GM12878 (cell line): ENCODE measurements at regions not wholly inside any gene's neighbourhood (a gene's known extent, or its start where the extent isn't known, plus 50 kb on each side); places are given as distances from the start of the nearest gene placed in this dataset.

Source experiments
- ATAC-seq: fragments of 200-7000 bp; cut with Tn5 transposase; 3 replicates; pipeline ENCODE4 v1.9.1; 2020; ENCODE audit warnings: mild to moderate bottlenecking, moderate library complexity
- BruUV-seq: library from RNA; stranded (reverse); fragments of 400-500 nt; replicated peaks from 2 replicates; lab custom pipeline; 2021; lab: Mats Ljungman, UMichigan
- CTCF ChIA-PET: fragments of 300-600 bp; sonication (Branson Sonifier 250); formaldehyde crosslinking; extraction: SDS; loops from one replicate; lab custom pipeline; 2021; ENCODE audit warnings: inconsistent platforms; lab: Yijun Ruan, JAX
- POLR2A ChIA-PET: fragments of 350-600 bp; formaldehyde crosslinking; extraction: SDS; loops from one replicate; lab custom pipeline; 2021; ENCODE audit warnings: inconsistent platforms; lab: Charles Lee
- RAD21 ChIA-PET: fragments of 300-600 bp; sonication (Branson Sonifier 250); formaldehyde crosslinking; loops from one replicate; lab custom pipeline; 2023; ENCODE audit warnings: antibody characterized with exemption; ENCODE audit not compliant: unreplicated experiment; lab: Charles Lee
- SMC1A ChIA-PET: fragments of 300-600 bp; sonication (Branson Sonifier 250); formaldehyde crosslinking; loops from one replicate; lab custom pipeline; 2023; ENCODE audit not compliant: unreplicated experiment, uncharacterized antibody; lab: Charles Lee
- DNase-seq: peaks from one replicate; pipeline ENCODE4 v3.0.0-alpha.2; 2011; ENCODE audit warnings: low read depth, low spot score
- FAIRE-seq: peaks from 3 replicates; lab custom pipeline; 2011; peaks lifted over from hg19 to GRCh38; lab: Jason Lieb, UNC
- H2AFZ ChIP-seq: 2 replicates; pipeline ENCODE4 v1.6.0; 2011; ENCODE audit warnings: low read depth, low read length, control low read depth; ENCODE audit not compliant: control insufficient read depth
- H3K27ac ChIP-seq: 2 replicates; pipeline ENCODE4 v1.5.1; 2011; ENCODE audit warnings: control low read depth; ENCODE audit not compliant: control insufficient read depth, insufficient read depth
- H3K27me3 ChIP-seq, 2 experiments: replicated peaks in 1 of 2; 2 replicates each; pipeline versions ENCODE4 v1.6.0 to v1.6.1; 2011; ENCODE audit warnings: low read length in 1 of 2; ENCODE audit not compliant: control insufficient read depth in 2 of 2, insufficient read depth in 2 of 2
- H3K36me3 ChIP-seq, 2 experiments: 2 replicates each; pipeline ENCODE4 v1.5.1; 2011; ENCODE audit warnings: low read length in 1 of 2; ENCODE audit not compliant: control insufficient read depth in 2 of 2, insufficient read depth in 2 of 2
- H3K4me1 ChIP-seq: 2 replicates; pipeline ENCODE4 v1.6.1; 2011; ENCODE audit warnings: mild to moderate bottlenecking, low read length, moderate library complexity, mixed read lengths; ENCODE audit not compliant: control insufficient read depth, insufficient read depth
- H3K4me2 ChIP-seq: 2 replicates; pipeline ENCODE4 v1.6.0; 2011; ENCODE audit warnings: control low read depth; ENCODE audit not compliant: control insufficient read depth, insufficient read depth
- H3K4me3 ChIP-seq: fragments of 200-600 bp; sonication (generic); 2 replicates; pipeline ENCODE4 v1.5.1; 2016
- H3K79me2 ChIP-seq: 2 replicates; pipeline ENCODE4 v1.6.0; 2011; ENCODE audit warnings: low read length; ENCODE audit not compliant: control insufficient read depth, insufficient read depth
- H3K9ac ChIP-seq: 2 replicates; pipeline ENCODE4 v1.8.0; 2011; ENCODE audit warnings: low read length, control low read depth, mixed read lengths; ENCODE audit not compliant: control insufficient read depth, insufficient read depth
- H3K9me3 ChIP-seq: replicated peaks from 3 replicates; pipeline ENCODE4 v1.5.1; 2011; ENCODE audit warnings: mild to moderate bottlenecking, low read length; ENCODE audit not compliant: control insufficient read depth, insufficient read depth
- H4K20me1 ChIP-seq: 2 replicates; pipeline ENCODE4 v1.6.0; 2011; ENCODE audit not compliant: control insufficient read depth, insufficient read depth
- BACH1 ChIP-seq: fragments of 450-650 bp; IDR thresholded peaks from 2 replicates; pipeline ENCODE4 v1.6.1; 2017; ENCODE audit warnings: mild to moderate bottlenecking, borderline replicate concordance
- CBX3 ChIP-seq: fragments of 200-600 bp; sonication (generic); IDR thresholded peaks from 2 replicates; pipeline ENCODE4 v1.6.1; 2016; ENCODE audit warnings: low read depth, borderline replicate concordance
- CBX5 ChIP-seq: sonication (generic); IDR thresholded peaks from 2 replicates; pipeline ENCODE4 v1.6.1; 2016; ENCODE audit warnings: low read depth, moderate library complexity, mild to moderate bottlenecking, inconsistent platforms
- FOXM1 ChIP-seq: IDR thresholded peaks from 2 replicates; pipeline ENCODE4 v1.6.1; 2012; ENCODE audit warnings: low read depth, mild to moderate bottlenecking, inconsistent platforms, low read length, moderate library complexity
- IKZF1 ChIP-seq: fragments of 450-650 bp; conservative IDR thresholded peaks from 2 replicates; pipeline ENCODE4 v1.6.1; 2017; ENCODE audit warnings: antibody characterized with exemption, mild to moderate bottlenecking
- IRF5 ChIP-seq: fragments of 450-650 bp; IDR thresholded peaks from 2 replicates; pipeline ENCODE4 v1.6.1; 2017; ENCODE audit warnings: borderline replicate concordance
- MXI1 ChIP-seq: fragments of 150-350 bp; IDR thresholded peaks from 2 replicates; pipeline ENCODE4 v1.6.1; 2011; ENCODE audit warnings: low read depth, mild to moderate bottlenecking, inconsistent platforms, low read length, improper control_type of control experiment
- NFIC ChIP-seq: IDR thresholded peaks from 2 replicates; pipeline ENCODE4 v1.6.1; 2012; ENCODE audit warnings: low read depth, mild to moderate bottlenecking, inconsistent platforms, low read length, moderate library complexity
- RBBP5 ChIP-seq: fragments of 200-600 bp; sonication (generic); conservative IDR thresholded peaks from 2 replicates; pipeline ENCODE4 v1.6.1; 2016
- RCOR1 ChIP-seq: conservative IDR thresholded peaks from 2 replicates; pipeline ENCODE4 v1.6.1; 2012; ENCODE audit warnings: low read depth, low read length, improper control_type of control experiment
- RUNX3 ChIP-seq: IDR thresholded peaks from 2 replicates; pipeline ENCODE4 v1.6.1; 2012; ENCODE audit warnings: low read length, inconsistent platforms
- STAT1 ChIP-seq: fragments of 450-650 bp; conservative IDR thresholded peaks from 2 replicates; pipeline ENCODE4 v1.6.1; 2014; ENCODE audit warnings: antibody characterized with exemption, mild to moderate bottlenecking
- TBL1XR1 ChIP-seq: IDR thresholded peaks from 2 replicates; pipeline ENCODE4 v1.6.1; 2012; ENCODE audit warnings: low read depth, low read length, improper control_type of control experiment
- USF2 ChIP-seq: IDR thresholded peaks from 2 replicates; pipeline ENCODE4 v1.6.1; 2011; ENCODE audit warnings: low read depth, low read length, improper control_type of control experiment, borderline replicate concordance
- ZNF274 ChIP-seq: IDR thresholded peaks from one replicate; pipeline ENCODE4 v1.8.0; 2011; ENCODE audit not compliant: insufficient read length, insufficient read depth
- ZNF384 ChIP-seq: IDR thresholded peaks from 2 replicates; pipeline ENCODE4 v1.6.1; 2012; ENCODE audit warnings: low read depth, mild to moderate bottlenecking, low read length, improper control_type of control experiment, borderline replicate concordance
- WGBS: methylation state at CpG from one replicate; pipeline ENCODE4 v1.1.6; 2016; ENCODE audit warnings: low lambda C conversion rate; ENCODE audit not compliant: insufficient replicate concordance, insufficient coverage; ENCODE audit errors: missing lambda C conversion rate; 5-methylcytosine and 5-hydroxymethylcytosine counted together
- in situ Hi-C: fragments of 300-500 bp; cut with MboI; formaldehyde crosslinking; loops from 9 replicates; pipeline ENCODE4 v1.14.3; 2018; ENCODE audit warnings: mixed read lengths
- intact Hi-C: fragments of 100-400 bp; cut with micrococcal nuclease; formaldehyde crosslinking; loops from one replicate; pipeline ENCODE4 v1.14.2; 2022; ENCODE audit not compliant: unreplicated experiment
- TF ChIP-seq, protein P1 (sequence below): fragments of 450-650 bp; IDR thresholded peaks from 2 replicates; pipeline ENCODE4 v1.6.1; 2017; ENCODE audit warnings: mild to moderate bottlenecking
- TF ChIP-seq, protein P2 (sequence below): fragments of 450-650 bp; IDR thresholded peaks from 2 replicates; pipeline ENCODE4 v1.6.1; 2017; ENCODE audit warnings: low read depth, mild to moderate bottlenecking, moderate library complexity

GRCh38 chr2:65957886-65958285, 477.0 kb upstream of the MEIS1 start (continued):
- TF ChIP-seq, protein P1, sequence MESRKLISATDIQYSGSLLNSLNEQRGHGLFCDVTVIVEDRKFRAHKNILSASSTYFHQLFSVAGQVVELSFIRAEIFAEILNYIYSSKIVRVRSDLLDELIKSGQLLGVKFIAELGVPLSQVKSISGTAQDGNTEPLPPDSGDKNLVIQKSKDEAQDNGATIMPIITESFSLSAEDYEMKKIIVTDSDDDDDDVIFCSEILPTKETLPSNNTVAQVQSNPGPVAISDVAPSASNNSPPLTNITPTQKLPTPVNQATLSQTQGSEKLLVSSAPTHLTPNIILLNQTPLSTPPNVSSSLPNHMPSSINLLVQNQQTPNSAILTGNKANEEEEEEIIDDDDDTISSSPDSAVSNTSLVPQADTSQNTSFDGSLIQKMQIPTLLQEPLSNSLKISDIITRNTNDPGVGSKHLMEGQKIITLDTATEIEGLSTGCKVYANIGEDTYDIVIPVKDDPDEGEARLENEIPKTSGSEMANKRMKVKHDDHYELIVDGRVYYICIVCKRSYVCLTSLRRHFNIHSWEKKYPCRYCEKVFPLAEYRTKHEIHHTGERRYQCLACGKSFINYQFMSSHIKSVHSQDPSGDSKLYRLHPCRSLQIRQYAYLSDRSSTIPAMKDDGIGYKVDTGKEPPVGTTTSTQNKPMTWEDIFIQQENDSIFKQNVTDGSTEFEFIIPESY: no peak
- no peak for TF ChIP-seq CBX5
- no peak for TF ChIP-seq TBL1XR1

DNA sequence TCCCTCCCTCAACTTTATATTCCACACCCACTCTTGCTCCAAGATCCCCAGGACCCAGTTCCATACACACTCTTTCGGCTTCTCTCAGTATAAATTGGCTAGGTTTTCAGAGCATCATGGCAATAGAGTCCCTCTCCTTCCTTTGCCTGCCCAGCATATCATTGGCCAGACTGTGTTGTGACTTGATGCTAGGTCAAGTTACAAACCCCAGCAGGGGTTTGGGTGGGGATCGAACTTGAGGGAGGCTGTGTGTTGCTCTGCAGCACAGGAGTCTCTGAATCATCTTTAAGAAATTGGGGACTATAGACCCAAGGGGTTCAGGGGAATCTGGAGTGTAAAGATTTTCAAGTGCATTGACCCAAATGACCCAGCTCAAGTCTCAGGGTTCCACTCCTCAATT, 477.5 kb upstream of the MEIS1 start:
- in situ Hi-C loops: no loop called here
- H3K36me3 ChIP-seq: no peaks in the 10 kb centered on the region
- ChIA-PET CTCF (no interaction called here), POLR2A (no interaction called here), SMC1A (no interaction called here), RAD21 (no interaction called here)
- no peaks in the 10 kb centered on the region for H3K79me2 ChIP-seq
- H3K27ac ChIP-seq: no peak overlapping the region
- H3K4me1 ChIP-seq: no peaks in the 10 kb centered on the region
- no peak overlapping the region for H3K4me3 ChIP-seq
- no peak overlapping the region for H2AFZ ChIP-seq
- FAIRE-seq: no peak
- no peaks in the 10 kb centered on the region for H3K9me3 ChIP-seq
- DNase-seq: no peak
- H3K9ac ChIP-seq: no peak overlapping the region
- H4K20me1 ChIP-seq: no peaks in the 10 kb centered on the region
- ATAC-seq: no peak
- WGBS: 0% methylated on average over 2 of the region's 2 CpGs
- intact Hi-C loops: no loop called here
- H3K27me3 ChIP-seq: no peaks in the 10 kb centered on the region
- no TSS peak for BruUV-seq
- no peak overlapping the region for H3K4me2 ChIP-seq
- TF ChIP-seq IKZF1: no peak
- TF ChIP-seq RBBP5: no peak
- no peak for TF ChIP-seq USF2
- no peak for TF ChIP-seq RUNX3
- TF ChIP-seq ZNF384: no peak
- TF ChIP-seq, protein P2, sequence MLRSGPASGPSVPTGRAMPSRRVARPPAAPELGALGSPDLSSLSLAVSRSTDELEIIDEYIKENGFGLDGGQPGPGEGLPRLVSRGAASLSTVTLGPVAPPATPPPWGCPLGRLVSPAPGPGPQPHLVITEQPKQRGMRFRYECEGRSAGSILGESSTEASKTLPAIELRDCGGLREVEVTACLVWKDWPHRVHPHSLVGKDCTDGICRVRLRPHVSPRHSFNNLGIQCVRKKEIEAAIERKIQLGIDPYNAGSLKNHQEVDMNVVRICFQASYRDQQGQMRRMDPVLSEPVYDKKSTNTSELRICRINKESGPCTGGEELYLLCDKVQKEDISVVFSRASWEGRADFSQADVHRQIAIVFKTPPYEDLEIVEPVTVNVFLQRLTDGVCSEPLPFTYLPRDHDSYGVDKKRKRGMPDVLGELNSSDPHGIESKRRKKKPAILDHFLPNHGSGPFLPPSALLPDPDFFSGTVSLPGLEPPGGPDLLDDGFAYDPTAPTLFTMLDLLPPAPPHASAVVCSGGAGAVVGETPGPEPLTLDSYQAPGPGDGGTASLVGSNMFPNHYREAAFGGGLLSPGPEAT: no peak
- no peak for TF ChIP-seq CBX3
- TF ChIP-seq IRF5: no peak
- no peak for TF ChIP-seq NFIC
- TF ChIP-seq STAT1: no peak
- no peak for TF ChIP-seq RCOR1
- TF ChIP-seq MXI1: no peak
- TF ChIP-seq ZNF274: no peak
- no peak for TF ChIP-seq BACH1
- TF ChIP-seq FOXM1: no peak
